Neuronal stem cell (in vitro differentiated cells): ENCODE measurements at regions not wholly inside any gene's neighbourhood (a gene's known extent, or its start where the extent isn't known, plus 50 kb on each side); places are given as distances from the start of the nearest gene placed in this dataset.

Experiments
- DNase-seq: peaks from one replicate; pipeline ENCODE4 v3.0.0-alpha.2; 2013; ENCODE audit warnings: low spot score
- H2AFZ ChIP-seq: one replicate; pipeline ENCODE4 v1.6.1; 2013; ENCODE audit warnings: mild to moderate bottlenecking, low read length, inconsistent platforms
- H2AK5ac ChIP-seq: 2 replicates; pipeline ENCODE4 v1.6.1; 2013; ENCODE audit warnings: low read depth, mild to moderate bottlenecking, inconsistent platforms, low read length, moderate library complexity, mixed read lengths
- H2BK120ac ChIP-seq: 2 replicates; pipeline ENCODE4 v1.6.1; 2013; ENCODE audit warnings: low read depth, mild to moderate bottlenecking, inconsistent platforms, low read length, moderate library complexity, mixed read lengths
- H2BK12ac ChIP-seq: one replicate; pipeline ENCODE4 v1.6.1; 2013; ENCODE audit warnings: low read length, inconsistent platforms
- H2BK15ac ChIP-seq: 2 replicates; pipeline ENCODE4 v1.6.1; 2013; ENCODE audit warnings: mild to moderate bottlenecking, low read length, inconsistent platforms, mixed read lengths
- H2BK5ac ChIP-seq: one replicate; pipeline ENCODE4 v1.6.1; 2013; ENCODE audit warnings: inconsistent platforms, mild to moderate bottlenecking, low read length, moderate library complexity
- H3K14ac ChIP-seq: one replicate; pipeline ENCODE4 v1.6.1; 2013; ENCODE audit warnings: low read length, inconsistent platforms
- H3K18ac ChIP-seq: 2 replicates; pipeline ENCODE4 v1.6.1; 2013; ENCODE audit warnings: low read length, inconsistent platforms
- H3K23ac ChIP-seq: 2 replicates; pipeline ENCODE4 v1.6.1; 2013; ENCODE audit warnings: low read depth, mild to moderate bottlenecking, mixed read lengths, low read length, inconsistent platforms; ENCODE audit not compliant: poor library complexity
- H3K27ac ChIP-seq: replicated peaks from 3 replicates; pipeline ENCODE4 v1.5.1; 2013; ENCODE audit warnings: low read length, inconsistent platforms
- H3K27me3 ChIP-seq, 3 experiments: 2 replicates each; pipeline ENCODE4 v1.6.1; 2013; ENCODE audit warnings: low read length in 3 of 3, mild to moderate bottlenecking in 2 of 3, inconsistent platforms in 1 of 3, low read depth in 1 of 3, mixed read lengths in 1 of 3, moderate library complexity in 1 of 3; ENCODE audit not compliant: control insufficient read depth in 3 of 3, insufficient read depth in 3 of 3
- H3K36me3 ChIP-seq, 2 donors: replicated peaks in 1 of 2; 2 replicates each; pipeline ENCODE4 v1.6.1; 2013; ENCODE audit warnings: low read length in 2 of 2; ENCODE audit not compliant: control insufficient read depth in 2 of 2, insufficient read depth in 2 of 2
- H3K4ac ChIP-seq: 2 replicates; pipeline ENCODE4 v1.6.1; 2013; ENCODE audit warnings: inconsistent platforms, mild to moderate bottlenecking, low read length, moderate library complexity
- H3K4me1 ChIP-seq, 2 donors: 1 replicate in 1 of 2; 2 replicates in 1 of 2; pipeline ENCODE4 v1.6.1; 2013; ENCODE audit warnings: low read length in 2 of 2, low read depth in 1 of 2; ENCODE audit not compliant: control insufficient read depth in 2 of 2, insufficient read depth in 1 of 2
- H3K4me2 ChIP-seq: one replicate; pipeline ENCODE4 v1.6.1; 2013; ENCODE audit warnings: mild to moderate bottlenecking, low read length, inconsistent platforms; ENCODE audit not compliant: insufficient read depth, poor library complexity, severe bottlenecking
- H3K4me3 ChIP-seq, 2 donors: 2 replicates each; pipeline ENCODE4 v1.5.1; 2013; ENCODE audit warnings: low read length in 2 of 2, mild to moderate bottlenecking in 2 of 2, inconsistent platforms in 1 of 2, moderate library complexity in 1 of 2
- H3K79me1 ChIP-seq: one replicate; pipeline ENCODE4 v1.6.1; 2013; ENCODE audit warnings: low read depth, mild to moderate bottlenecking, inconsistent platforms, low read length, moderate library complexity
- H3K9ac ChIP-seq: one replicate; pipeline ENCODE4 v1.6.1; 2013; ENCODE audit warnings: mild to moderate bottlenecking, low read depth, low read length, inconsistent platforms; ENCODE audit not compliant: poor library complexity
- H3K9me3 ChIP-seq, 2 donors: replicated peaks in 1 of 2; 2 replicates each; pipeline versions ENCODE3 to v1.6.1; 2013; ENCODE audit warnings: low read length in 2 of 2, mild to moderate bottlenecking in 2 of 2, inconsistent platforms in 1 of 2, low read depth in 1 of 2, mixed read lengths in 1 of 2, moderate library complexity in 1 of 2; ENCODE audit not compliant: control insufficient read depth in 2 of 2, insufficient read depth in 1 of 2
- H4K8ac ChIP-seq: one replicate; pipeline ENCODE4 v1.6.1; 2013; ENCODE audit warnings: low read depth, mild to moderate bottlenecking, inconsistent platforms, low read length, moderate library complexity
- H4K91ac ChIP-seq: one replicate; pipeline ENCODE4 v1.6.1; 2013; ENCODE audit warnings: low read length, low read depth, mild to moderate bottlenecking, inconsistent platforms; ENCODE audit not compliant: poor library complexity
- WGBS, 2 donors: extraction: QIAGEN DNeasy Blood & Tissue Kit; methylation state at CpG; one replicate each; pipeline ENCODE4 v1.1.7; 2013; ENCODE audit warnings: missing lambda C conversion rate in 2 of 2, mixed read lengths in 1 of 2; ENCODE audit not compliant: insufficient read length in 2 of 2, insufficient replicate concordance in 1 of 2; ENCODE audit errors: extremely low coverage in 2 of 2; 5-methylcytosine and 5-hydroxymethylcytosine counted together

GRCh38 chr1:228853637-228854036, 118.4 kb downstream of the RHOU start:
- Histone ChIP-seq H3K9ac (no peak overlapping the region), H2BK12ac (no peak overlapping the region), H2BK5ac (no peak overlapping the region), H3K4me2 (no peak overlapping the region), H2BK120ac (no peak overlapping the region), H3K4ac (no peak overlapping the region), H3K14ac (no peak overlapping the region), H3K4me3 (no peak overlapping the region), H3K27me3 (no peaks in the 10 kb centered on the region), H3K27ac (no peak overlapping the region), H2BK15ac (no peak overlapping the region), H3K79me1 (peaks cover 2% of the 10 kb centered on the region), H2AK5ac (no peak overlapping the region), H3K23ac (no peak overlapping the region), H2AFZ (no peak overlapping the region), H4K91ac (no peak overlapping the region), H3K9me3 (peaks cover 2 to 5% of the 10 kb centered on the region in 2 donors), H3K36me3 (no peaks in the 10 kb centered on the region), H3K18ac (no peak overlapping the region), H4K8ac (no peak overlapping the region), H3K4me1 (peaks cover 1 to 7% of the 10 kb centered on the region in 2 donors)
- no peak for DNase-seq
- WGBS, 2 donors, result no CpG with 5 or more reads among the region's 1 CpG

DNA sequence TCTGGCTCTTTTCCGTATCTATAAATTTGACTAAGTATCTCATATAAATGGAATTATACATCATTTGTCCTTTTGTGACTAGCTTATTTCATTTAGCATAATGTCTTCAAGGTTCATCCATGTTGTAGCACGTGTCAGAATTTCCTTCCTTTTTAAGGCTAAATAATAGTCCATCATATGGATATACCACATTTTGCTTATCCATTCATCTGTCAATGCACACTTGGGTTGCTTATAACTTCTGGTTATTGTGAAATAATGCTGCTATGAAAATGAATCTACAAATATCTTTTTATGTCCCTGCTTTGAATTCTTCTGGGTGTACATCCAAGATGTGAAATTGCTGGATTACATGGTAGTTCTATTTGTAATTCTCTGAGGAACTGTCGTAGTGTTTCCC, 119.6 kb downstream of the RHOU start:
- Histone ChIP-seq H3K14ac (no peak overlapping the region), H3K4ac (no peak overlapping the region), H3K27me3 (peaks cover 0 to 3% (median 0%) of the 10 kb centered on the region in 3 experiments), H2BK15ac (no peak overlapping the region), H2BK120ac (no peak overlapping the region), H3K4me1 (peaks cover 0 to 4% of the 10 kb centered on the region in 2 donors), H3K27ac (no peak overlapping the region), H3K79me1 (peaks cover 2% of the 10 kb centered on the region), H2BK12ac (no peak overlapping the region), H3K4me2 (no peak overlapping the region), H3K36me3 (no peaks in the 10 kb centered on the region), H3K9ac (no peak overlapping the region), H4K8ac (no peak overlapping the region), H2AFZ (no peak overlapping the region), H3K4me3 (no peak overlapping the region), H3K18ac (no peak overlapping the region), H3K9me3 (peaks cover 2 to 5% of the 10 kb centered on the region in 2 donors), H4K91ac (no peak overlapping the region), H2AK5ac (no peak overlapping the region), H3K23ac (no peak overlapping the region), H2BK5ac (no peak overlapping the region)
- WGBS, 2 donors, result no CpG with 5 or more reads among the region's 3 CpGs
- DNase-seq, result no peak

DNA sequence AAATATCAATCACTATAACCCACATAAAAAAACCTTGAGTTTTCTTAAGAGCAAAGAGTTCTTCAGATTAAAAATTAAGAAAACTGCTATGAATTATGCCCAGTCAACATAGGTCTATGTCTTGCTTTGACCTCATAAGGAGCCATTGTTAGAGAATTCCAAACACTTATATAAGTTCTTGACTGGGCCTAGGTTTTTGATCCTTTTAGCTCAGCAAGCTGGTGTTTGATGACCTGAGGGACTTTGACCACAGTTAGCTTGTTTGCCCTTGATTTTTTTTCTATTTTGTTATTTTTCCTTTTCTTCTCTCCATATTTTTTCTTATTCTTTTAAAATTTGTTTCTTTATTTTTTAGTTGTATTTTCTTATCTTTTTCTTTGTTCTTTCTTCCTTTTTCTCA, 122.3 kb downstream of the RHOU start:
- Histone ChIP-seq H2BK120ac (no peak overlapping the region), H3K4me1 (no peaks in the 10 kb centered on the region), H3K4me3 (no peak overlapping the region), H3K4me2 (no peak overlapping the region), H3K18ac (no peak overlapping the region), H2BK5ac (no peak overlapping the region), H3K27me3 (peaks cover 0 to 5% (median 0%) of the 10 kb centered on the region in 3 experiments), H2BK15ac (no peak overlapping the region), H3K4ac (no peak overlapping the region), H3K36me3 (no peaks in the 10 kb centered on the region), H3K27ac (no peak overlapping the region), H2BK12ac (no peak overlapping the region), H4K91ac (no peak overlapping the region), H3K14ac (no peak overlapping the region), H2AFZ (no peak overlapping the region), H3K23ac (no peak overlapping the region), H3K79me1 (peaks cover under 1% of the 10 kb centered on the region), H3K9ac (no peak overlapping the region), H3K9me3 (peaks cover under 1 to 5% of the 10 kb centered on the region in 2 donors), H4K8ac (no peak overlapping the region), H2AK5ac (no peak overlapping the region)
- DNase-seq, result no peak

GRCh38 chr1:228860911-228861831, 125.9 kb downstream of the RHOU start:
- Histone ChIP-seq H3K4me1 (peaks cover 1 to 7% of the 10 kb centered on the region in 2 donors), H3K4me2 (no peak overlapping the region), H3K9ac (no peak overlapping the region), H3K4ac (no peak overlapping the region), H3K79me1 (no peaks in the 10 kb centered on the region), H3K27me3 (peaks cover 0 to 9% (median 0%) of the 10 kb centered on the region in 3 experiments), H2AFZ (no peak overlapping the region), H3K9me3 (no peaks in the 10 kb centered on the region), H3K4me3 (no peak overlapping the region), H3K23ac (no peak overlapping the region), H4K91ac (no peak overlapping the region), H3K14ac (no peak overlapping the region), H3K18ac (no peak overlapping the region), H2BK15ac (no peak overlapping the region), H2BK5ac (no peak overlapping the region), H2AK5ac (no peak overlapping the region), H4K8ac (no peak overlapping the region), H3K27ac (no peak overlapping the region), H3K36me3 (no peaks in the 10 kb centered on the region), H2BK12ac (no peak overlapping the region), H2BK120ac (no peak overlapping the region)
- no CpG with 5 or more reads among the region's 16 CpGs for WGBS, 2 donors
- DNase-seq, result no peak
